ENCODE measurements at regions not wholly inside any gene's neighbourhood (a gene's known extent, or its start where the extent isn't known, plus 50 kb on each side); places are given as distances from the start of the nearest gene placed in this dataset.

- Histone ChIP-seq H3K4me3 (ENCODE audit: low read depth, low read length) (no peak overlapping the region), H3K27ac (ENCODE audit: extremely low read depth, low read depth, low read length) (no peak overlapping the region), H3K36me3 (ENCODE audit: control insufficient read depth in 2 of 2, insufficient read depth in 1 of 2, low read length in 2 of 2) (no peaks in the 10 kb centered on the region), H3K9me3 (ENCODE audit: control insufficient read depth, insufficient read depth, low read depth, low read length) (no peaks in the 10 kb centered on the region), H3K4me1 (ENCODE audit: control insufficient read depth, insufficient read depth, low read length) (no peaks in the 10 kb centered on the region)
- ChIA-PET POLR2A (no interaction called here), CTCF (no interaction called here)
- TF ChIP-seq ZSCAN30 (tag by site-specific recombination; IDR thresholded peaks at IDR 0.05) (no peak), ZNF664 (tag by site-specific recombination; IDR thresholded peaks at IDR 0.05) (no peak), ZNF292 (tag by site-specific recombination; IDR thresholded peaks at IDR 0.05; ENCODE audit: borderline replicate concordance, low read depth) (no peak), MYNN (tag by site-specific recombination; IDR thresholded peaks at IDR 0.05; ENCODE audit: borderline replicate concordance) (no peak), HOXD13 (CRISPR knock-in tag; IDR thresholded peaks at IDR 0.05; ENCODE audit: borderline replicate concordance) (no peak), ZNF16 (tag by site-specific recombination; IDR thresholded peaks at IDR 0.05; ENCODE audit: low read depth) (no peak), ZNF433 (tag by site-specific recombination; IDR thresholded peaks at IDR 0.05; ENCODE audit: low read depth) (no peak), ZNF660 (tag by site-specific recombination; IDR thresholded peaks at IDR 0.05) (no peak), ZNF777 (tag by site-specific recombination; IDR thresholded peaks at IDR 0.05; ENCODE audit: borderline replicate concordance) (no peak), ZNF274 (IDR thresholded peaks at IDR 0.05; ENCODE audit: low read length) (no peak), ZNF274 (tag by site-specific recombination; IDR thresholded peaks at IDR 0.05; ENCODE audit: borderline replicate concordance) (no peak), KLF7 (tag by site-specific recombination; IDR thresholded peaks at IDR 0.05; ENCODE audit: borderline replicate concordance) (no peak), ZNF639 (tag by site-specific recombination; IDR thresholded peaks at IDR 0.05) (no peak), ZNF513 (tag by site-specific recombination; IDR thresholded peaks at IDR 0.05) (no peak), CTCF (tag by site-specific recombination; IDR thresholded peaks at IDR 0.05) (no peak), ZNF768 (tag by site-specific recombination; IDR thresholded peaks at IDR 0.05) (no peak)
Measured at GRCh38 chr13:29999492-30000369, 149.3 kb upstream of the UBL3 start.

GRCh38 chr13:29996316-29996715, 145.9 kb upstream of the UBL3 start:
- Histone ChIP-seq H3K36me3 (ENCODE audit: control insufficient read depth in 2 of 2, insufficient read depth in 1 of 2, low read length in 2 of 2) (no peaks in the 10 kb centered on the region), H3K27ac (ENCODE audit: extremely low read depth, low read depth, low read length) (no peak overlapping the region), H3K4me1 (ENCODE audit: control insufficient read depth, insufficient read depth, low read length) (no peaks in the 10 kb centered on the region), H3K4me3 (ENCODE audit: low read depth, low read length) (no peak overlapping the region), H3K9me3 (ENCODE audit: control insufficient read depth, insufficient read depth, low read depth, low read length) (no peaks in the 10 kb centered on the region)
- TF ChIP-seq ZNF768 (tag by site-specific recombination; IDR thresholded peaks at IDR 0.05) = no peak
- POLR2A ChIA-PET = no interaction called here
- CTCF ChIA-PET = no interaction called here
